AG09309 (cell line): ENCODE measurements at regions not wholly inside any gene's neighbourhood (a gene's known extent, or its start where the extent isn't known, plus 50 kb on each side); places are given as distances from the start of the nearest gene placed in this dataset.

Experiments
- DNase-seq: peaks from one replicate; pipeline ENCODE4 v3.0.0-alpha.2; 2010; ENCODE audit warnings: low read depth
- H3K4me3 ChIP-seq: 2 replicates; pipeline ENCODE4 v1.5.1; 2011; ENCODE audit warnings: mild to moderate bottlenecking, low read depth, low read length, moderate library complexity; ENCODE audit not compliant: control insufficient read depth
- TF ChIP-seq, protein P1 (sequence below): IDR thresholded peaks from 2 replicates; pipeline ENCODE4 v1.5.1; 2011; ENCODE audit warnings: mild to moderate bottlenecking, low read depth, low read length, inconsistent platforms; ENCODE audit not compliant: insufficient read depth, control insufficient read depth; ENCODE audit errors: missing control alignments

DNA sequence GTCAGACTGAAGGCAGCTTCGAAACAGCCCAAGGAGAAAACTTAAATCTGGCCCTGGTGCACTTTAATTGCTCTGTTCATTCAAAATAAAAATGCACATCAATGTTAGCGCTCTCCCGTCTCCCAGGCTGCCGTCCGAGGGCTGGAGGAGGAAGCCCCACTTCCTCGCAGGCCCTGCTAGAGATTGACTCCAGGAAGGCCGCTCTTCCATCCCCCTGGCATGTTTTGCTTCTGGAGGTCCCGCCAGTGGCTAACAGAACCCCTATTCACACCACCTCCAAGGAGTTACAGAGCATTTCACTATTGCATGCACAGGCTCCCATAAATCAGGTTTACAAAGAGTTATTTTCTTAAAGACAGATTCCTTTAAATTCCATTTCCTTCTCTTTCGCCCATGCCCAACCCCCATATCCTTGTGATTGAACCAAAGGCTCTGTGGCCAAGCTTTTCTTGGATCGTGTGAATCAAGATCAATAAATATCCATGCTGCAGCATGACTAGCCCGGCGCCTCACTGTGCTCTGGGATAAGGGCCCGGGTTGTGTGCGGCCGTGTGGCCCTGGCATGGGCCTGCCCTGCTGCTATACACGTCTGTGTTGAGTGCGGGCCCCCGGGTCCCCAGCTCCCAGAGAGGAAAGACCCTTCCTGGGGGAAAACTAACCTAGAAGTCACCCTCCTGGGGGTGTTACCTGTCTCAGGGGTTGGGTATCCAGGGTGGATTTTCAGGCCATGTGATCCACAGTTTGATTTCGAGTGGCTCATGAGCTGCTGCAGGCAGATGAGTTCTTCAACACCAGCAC, 118.7 kb upstream of the GDF10 start:
- DNase-seq = no peak
- TF ChIP-seq, protein P1, sequence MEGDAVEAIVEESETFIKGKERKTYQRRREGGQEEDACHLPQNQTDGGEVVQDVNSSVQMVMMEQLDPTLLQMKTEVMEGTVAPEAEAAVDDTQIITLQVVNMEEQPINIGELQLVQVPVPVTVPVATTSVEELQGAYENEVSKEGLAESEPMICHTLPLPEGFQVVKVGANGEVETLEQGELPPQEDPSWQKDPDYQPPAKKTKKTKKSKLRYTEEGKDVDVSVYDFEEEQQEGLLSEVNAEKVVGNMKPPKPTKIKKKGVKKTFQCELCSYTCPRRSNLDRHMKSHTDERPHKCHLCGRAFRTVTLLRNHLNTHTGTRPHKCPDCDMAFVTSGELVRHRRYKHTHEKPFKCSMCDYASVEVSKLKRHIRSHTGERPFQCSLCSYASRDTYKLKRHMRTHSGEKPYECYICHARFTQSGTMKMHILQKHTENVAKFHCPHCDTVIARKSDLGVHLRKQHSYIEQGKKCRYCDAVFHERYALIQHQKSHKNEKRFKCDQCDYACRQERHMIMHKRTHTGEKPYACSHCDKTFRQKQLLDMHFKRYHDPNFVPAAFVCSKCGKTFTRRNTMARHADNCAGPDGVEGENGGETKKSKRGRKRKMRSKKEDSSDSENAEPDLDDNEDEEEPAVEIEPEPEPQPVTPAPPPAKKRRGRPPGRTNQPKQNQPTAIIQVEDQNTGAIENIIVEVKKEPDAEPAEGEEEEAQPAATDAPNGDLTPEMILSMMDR = no peak

DNA sequence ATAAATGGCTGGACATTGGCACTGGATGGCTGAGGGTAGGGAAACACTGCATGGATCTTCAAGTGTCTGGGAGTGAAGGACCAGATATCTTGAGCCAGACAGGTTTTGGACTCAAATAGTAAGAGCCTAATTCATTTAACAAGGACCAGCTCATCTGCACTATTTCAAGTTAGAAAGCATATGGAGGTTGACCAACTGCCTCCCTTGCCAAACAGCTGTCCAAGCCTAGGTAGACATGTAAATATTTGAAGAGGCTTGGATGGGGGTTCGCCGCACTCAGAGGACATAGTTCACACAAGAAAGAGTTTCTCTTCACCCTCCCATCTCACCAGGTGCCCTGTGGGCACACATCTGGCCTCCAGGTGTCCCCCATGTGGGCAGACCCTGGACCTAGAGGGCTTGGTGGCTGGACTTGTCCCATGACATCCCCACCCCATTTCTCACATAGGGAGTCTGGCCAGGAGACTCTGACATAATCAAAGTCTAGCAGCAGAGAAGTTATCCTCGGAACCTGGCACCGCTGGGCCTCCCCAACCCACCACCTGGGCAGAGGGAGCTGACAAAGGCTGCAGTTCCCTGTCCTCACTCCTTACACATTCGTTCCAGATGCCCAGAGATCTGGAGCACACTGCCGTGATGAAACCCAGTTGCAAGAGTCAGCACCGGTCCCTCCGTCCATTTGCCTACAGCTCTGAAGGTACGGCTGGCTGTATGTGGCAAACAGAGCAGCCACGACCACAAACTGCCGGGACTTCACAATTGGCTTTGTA, 116.9 kb upstream of the GDF10 start:
- DNase-seq = no peak
- H3K4me3 ChIP-seq = no peak overlapping the region
- TF ChIP-seq, protein P1 = no peak

More for the DNA sequence above, 118.7 kb upstream of the GDF10 start:
- H3K4me3 ChIP-seq = no peak overlapping the region

DNA sequence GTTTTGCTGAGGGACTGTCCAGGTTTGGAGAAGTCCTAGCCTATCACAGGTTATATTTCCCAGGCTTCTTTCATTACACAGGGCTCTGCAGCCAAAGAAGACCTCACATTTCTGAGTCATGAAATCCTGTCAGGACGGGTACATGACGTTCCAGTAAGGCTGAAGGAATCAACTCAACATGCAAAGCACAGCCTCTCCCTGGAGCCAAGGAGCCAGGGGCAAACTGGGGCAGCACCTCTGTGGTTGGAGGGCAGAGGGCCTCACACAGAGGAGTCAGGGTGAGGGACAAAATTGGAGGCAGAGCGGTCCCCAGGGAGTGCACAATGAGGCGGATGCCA, 116.3 kb upstream of the GDF10 start:
- TF ChIP-seq, protein P1 = no peak
- DNase-seq = no peak
- H3K4me3 ChIP-seq = no peak overlapping the region

DNA sequence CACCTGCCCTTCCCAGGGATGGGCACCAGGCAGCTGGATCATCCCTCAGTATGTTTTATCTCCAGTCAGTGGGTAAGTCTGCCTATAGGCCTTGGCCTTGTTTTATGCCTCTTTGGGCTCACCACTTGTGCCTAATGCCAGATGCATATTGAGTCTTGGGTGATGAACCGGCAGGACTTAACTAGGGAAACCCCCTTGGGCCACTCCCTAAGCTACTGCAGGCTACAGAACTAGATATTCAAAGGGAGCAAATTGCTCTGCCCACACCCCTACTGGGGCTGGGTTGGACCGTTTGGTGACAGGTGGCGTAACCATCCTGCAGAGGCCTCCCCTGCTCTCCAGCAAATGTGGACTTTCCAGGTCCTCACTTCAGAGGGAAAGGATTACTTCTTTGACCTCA, 115.7 kb upstream of the GDF10 start:
- no peak for DNase-seq
- no peak overlapping the region for H3K4me3 ChIP-seq
- TF ChIP-seq, protein P1 = no peak

DNA sequence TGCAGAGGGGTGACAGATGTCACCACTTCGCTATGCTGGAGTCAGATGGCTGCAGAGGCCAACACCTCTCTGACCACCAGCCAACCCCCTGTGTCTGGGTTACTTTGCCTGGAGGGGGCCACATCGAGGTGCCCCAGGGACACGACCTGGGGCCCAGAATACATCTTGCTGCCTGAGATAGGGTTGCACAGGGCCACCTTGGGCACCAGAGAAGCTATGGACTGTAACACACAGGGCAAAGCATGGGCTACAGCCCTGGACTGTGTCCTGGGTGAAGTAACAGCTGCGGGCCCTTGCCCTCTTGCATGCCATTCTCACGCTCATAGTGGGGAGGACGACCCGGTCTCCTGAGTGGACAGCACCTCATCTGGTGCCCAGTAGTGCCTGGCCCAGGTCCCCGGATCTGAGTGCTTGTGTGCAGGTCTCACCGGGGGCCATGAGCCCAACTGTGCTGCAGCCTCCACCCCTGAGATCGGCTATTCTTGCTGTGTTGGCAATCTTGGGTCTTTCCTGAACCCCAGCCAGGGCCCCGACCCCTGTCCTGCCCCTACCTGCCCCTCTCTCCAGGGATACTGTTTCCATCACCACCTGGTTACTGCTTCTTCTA, 115.2 kb upstream of the GDF10 start:
- H3K4me3 ChIP-seq = no peak overlapping the region
- TF ChIP-seq, protein P1 = no peak
- DNase-seq = no peak

DNA sequence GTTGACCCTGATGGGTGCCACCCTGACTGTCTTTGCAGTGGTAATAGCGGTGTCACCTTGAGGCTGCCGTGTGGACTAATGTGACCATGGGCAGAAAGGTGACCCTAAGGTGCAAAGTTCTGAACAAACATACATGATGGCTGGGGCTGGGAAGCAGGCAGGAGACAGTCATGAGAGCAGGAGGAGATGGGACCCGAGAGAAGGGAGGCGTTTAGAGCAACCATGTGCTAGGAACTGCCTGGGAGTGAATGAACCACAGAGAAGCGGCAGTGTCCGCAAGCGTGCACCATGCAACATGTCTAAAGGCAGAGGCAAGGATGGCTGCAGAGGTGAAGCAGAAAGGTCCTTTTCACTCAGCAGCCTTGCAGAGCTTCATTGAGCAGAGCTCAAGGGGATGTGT, 113.1 kb upstream of the GDF10 start:
- TF ChIP-seq, protein P1 = no peak
- no peak overlapping the region for H3K4me3 ChIP-seq
- no peak for DNase-seq
